ENCODE measurements at regions not wholly inside any gene's neighbourhood (a gene's known extent, or its start where the extent isn't known, plus 50 kb on each side); places are given as distances from the start of the nearest gene placed in this dataset.

DNA sequence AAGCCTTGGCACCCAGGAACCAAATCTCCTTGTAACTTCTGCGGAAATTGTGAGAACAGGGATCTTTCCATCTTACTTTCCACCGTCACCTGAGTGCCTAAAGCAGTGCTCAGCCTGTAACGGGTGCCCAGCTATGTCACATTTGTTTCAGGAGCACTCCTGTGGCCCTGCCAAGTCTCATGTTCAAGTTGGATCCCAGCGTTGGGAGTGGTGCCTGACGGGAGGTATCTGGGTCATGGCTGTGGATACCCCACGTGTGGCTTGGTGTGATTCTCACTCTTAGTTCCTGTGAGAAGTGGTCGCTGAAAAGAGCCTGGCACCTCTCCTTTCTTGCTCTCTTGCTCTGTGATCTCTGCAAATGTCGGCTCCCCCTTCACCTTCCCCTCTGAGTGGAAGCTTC, 114.9 kb downstream of the UQCRFS1 start:
- TF ChIP-seq CTCF (IDR thresholded peaks at IDR 0.05): no peak
- no peaks in the 10 kb centered on the region for H3K4me1 Mint-ChIP-seq
- no peak for DNase-seq
- H3K27ac Mint-ChIP-seq: no peak overlapping the region
- no peaks in the 10 kb centered on the region for H3K36me3 Mint-ChIP-seq (ENCODE audit: low read depth)
- H3K4me3 Mint-ChIP-seq: no peak overlapping the region
- H3K9me3 Mint-ChIP-seq: peaks cover 10% of the 10 kb centered on the region
- H3K27me3 Mint-ChIP-seq (ENCODE audit: low read depth, poor library complexity): peaks cover 18% of the 10 kb centered on the region

- H3K9me3 Mint-ChIP-seq: peaks cover 4% of the 10 kb centered on the region
Observed at GRCh38 chr19:29096896-29097295, 116.1 kb downstream of the UQCRFS1 start.

DNA sequence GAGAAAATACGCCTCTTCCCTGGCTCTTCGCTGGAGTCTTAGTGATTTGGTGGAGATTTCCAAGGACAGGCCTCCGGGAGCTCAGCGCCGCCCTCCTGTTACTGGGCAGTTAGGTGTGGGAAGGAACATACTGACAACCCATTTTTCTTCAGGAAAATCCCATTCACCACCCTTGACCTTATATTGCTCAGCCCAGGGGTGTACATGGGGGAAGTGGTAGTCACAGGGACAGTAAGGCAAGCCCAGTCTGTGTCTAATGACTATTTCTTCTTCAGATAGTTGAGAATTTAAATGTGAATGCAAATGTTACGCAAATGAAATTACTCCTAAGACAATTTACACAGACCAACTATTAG, 119.4 kb downstream of the UQCRFS1 start:
- H3K27ac Mint-ChIP-seq: no peak overlapping the region
- no peak for DNase-seq
- H3K4me3 Mint-ChIP-seq: no peak overlapping the region
- TF ChIP-seq CTCF (IDR thresholded peaks at IDR 0.05): no peak
- H3K36me3 Mint-ChIP-seq (ENCODE audit: low read depth): no peaks in the 10 kb centered on the region
- peaks cover 22% of the 10 kb centered on the region for H3K4me1 Mint-ChIP-seq
- H3K9me3 Mint-ChIP-seq: no peaks in the 10 kb centered on the region
- H3K27me3 Mint-ChIP-seq (ENCODE audit: low read depth, poor library complexity): peaks cover 9% of the 10 kb centered on the region

More at GRCh38 chr19:29096896-29097295, 116.1 kb downstream of the UQCRFS1 start:
- no peak for DNase-seq
- H3K27me3 Mint-ChIP-seq (ENCODE audit: low read depth, poor library complexity): peaks cover 14% of the 10 kb centered on the region
- no peak for TF ChIP-seq CTCF (IDR thresholded peaks at IDR 0.05)
- H3K4me3 Mint-ChIP-seq: no peak overlapping the region
- no peaks in the 10 kb centered on the region for H3K36me3 Mint-ChIP-seq (ENCODE audit: low read depth)
- peaks cover under 1% of the 10 kb centered on the region for H3K4me1 Mint-ChIP-seq
- H3K27ac Mint-ChIP-seq: no peak overlapping the region

DNA sequence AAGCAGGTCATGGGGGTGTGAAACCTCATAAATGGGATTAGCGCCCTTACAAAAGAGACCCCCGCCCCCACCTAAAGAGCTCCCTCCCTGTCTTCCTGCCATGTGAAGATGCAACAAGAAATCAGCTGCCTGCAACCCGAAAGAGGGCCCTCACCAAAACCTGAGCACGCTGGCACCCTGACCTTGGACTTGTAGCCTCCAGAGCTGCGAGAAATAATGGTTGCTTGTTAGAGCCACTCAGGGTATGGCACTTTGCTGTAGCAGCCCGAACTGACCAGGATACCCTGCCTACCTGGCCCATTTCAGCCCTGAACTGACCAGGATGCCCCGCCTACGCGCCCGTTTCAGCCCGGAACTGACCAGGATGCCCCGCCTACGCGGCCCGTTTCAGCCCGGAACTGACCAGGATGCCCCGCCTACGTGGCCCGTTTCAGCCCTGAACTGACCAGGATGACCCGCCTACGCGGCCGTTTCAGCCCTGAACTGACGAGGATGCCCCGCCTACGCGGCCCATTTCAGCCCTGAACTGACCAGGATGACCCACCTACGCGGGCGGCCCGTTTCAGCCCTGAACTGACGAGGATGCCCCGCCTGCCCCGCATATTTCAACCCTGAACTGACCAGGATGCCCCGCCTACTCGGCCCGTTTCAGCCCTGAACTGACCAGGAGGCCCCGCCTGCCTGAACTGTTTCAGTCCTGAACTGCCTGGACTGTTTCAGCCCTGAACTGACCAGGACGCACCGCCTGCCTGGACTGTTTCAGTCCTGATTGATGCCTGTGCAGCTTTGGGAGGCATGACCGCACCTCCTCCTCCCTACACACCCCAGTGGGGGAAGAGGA, 120.0 kb downstream of the UQCRFS1 start:
- Mint-ChIP-seq H3K9me3 (no peaks in the 10 kb centered on the region), H3K4me3 (no peak overlapping the region), H3K27me3 (ENCODE audit: low read depth, poor library complexity) (peaks cover 6% of the 10 kb centered on the region), H3K4me1 (peaks cover 28% of the 10 kb centered on the region), H3K36me3 (ENCODE audit: low read depth) (no peaks in the 10 kb centered on the region), H3K27ac (no peak overlapping the region)
- no peak for TF ChIP-seq CTCF (IDR thresholded peaks at IDR 0.05)
- no peak for DNase-seq

DNA sequence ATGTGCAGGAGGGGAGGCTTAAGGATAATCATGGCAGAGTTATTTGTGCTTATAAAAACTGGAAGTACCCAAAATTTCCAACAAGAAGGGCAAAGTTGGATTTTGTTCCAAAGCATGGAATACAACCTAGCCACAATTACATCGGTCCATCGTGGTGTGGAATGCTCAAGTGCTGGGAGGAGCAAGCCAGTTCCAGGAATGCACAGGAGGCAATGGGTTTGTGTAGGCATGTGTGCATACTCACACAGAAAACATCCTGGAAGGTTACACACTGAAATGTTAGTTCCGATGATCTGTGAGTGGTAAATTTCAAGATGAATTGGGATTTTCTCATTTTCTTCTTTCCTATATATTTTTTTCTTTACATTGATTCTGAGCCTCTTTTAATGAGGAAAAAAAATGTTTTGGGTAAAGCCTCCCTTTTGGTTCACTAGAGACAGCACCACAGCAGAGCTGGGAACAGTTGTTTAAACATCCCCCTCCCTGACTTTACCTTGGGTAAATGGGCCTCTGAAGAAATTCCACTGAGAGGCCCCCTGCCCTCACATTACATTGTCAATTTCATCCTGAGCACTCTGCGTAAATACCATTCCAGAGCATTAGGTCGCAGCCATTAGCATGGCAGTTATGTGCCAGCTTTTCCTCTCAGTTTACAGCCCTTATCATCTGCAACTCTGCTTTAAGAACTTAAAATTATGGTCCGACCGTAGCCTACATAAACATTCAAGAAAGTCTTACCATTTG, 122.0 kb downstream of the UQCRFS1 start:
- H3K4me1 Mint-ChIP-seq: peaks cover 39% of the 10 kb centered on the region
- H3K27ac Mint-ChIP-seq: peak overlapping the region; percentile 18
- H3K27me3 Mint-ChIP-seq (ENCODE audit: low read depth, poor library complexity): peaks cover 8% of the 10 kb centered on the region
- H3K36me3 Mint-ChIP-seq (ENCODE audit: low read depth): no peaks in the 10 kb centered on the region
- TF ChIP-seq CTCF (IDR thresholded peaks at IDR 0.05): no peak
- DNase-seq: no peak
- no peaks in the 10 kb centered on the region for H3K9me3 Mint-ChIP-seq
- H3K4me3 Mint-ChIP-seq: no peak overlapping the region
